GM23338 (cell line): ENCODE measurements at regions not wholly inside any gene's neighbourhood (a gene's known extent, or its start where the extent isn't known, plus 50 kb on each side); places are given as distances from the start of the nearest gene placed in this dataset.

Source experiments
- ATAC-seq: fragments of 200-7000 bp; cut with Tn5 transposase; 3 replicates; pipeline ENCODE4 v1.9.1; 2020
- DNase-seq: peaks from one replicate; pipeline ENCODE4 v3.0.0-alpha.2; 2015; ENCODE audit warnings: low spot score
- H2AFZ ChIP-seq: fragments of 200-600 bp; sonication (generic); 2 replicates; pipeline ENCODE4 v1.8.0; 2016; ENCODE audit warnings: antibody characterized with exemption, mild to moderate bottlenecking, moderate library complexity
- H3F3A ChIP-seq: fragments of 200-600 bp; sonication (generic); replicated peaks from 2 replicates; pipeline ENCODE4 v1.8.0; 2017; ENCODE audit warnings: antibody characterized with exemption, mixed run types, low read depth
- H3K27ac ChIP-seq: fragments of 200-600 bp; sonication (generic); 2 replicates; pipeline ENCODE4 v1.6.1; 2016; ENCODE audit warnings: low read depth
- H3K27me3 ChIP-seq: fragments of 200-600 bp; sonication (generic); 2 replicates; pipeline ENCODE4 v1.8.0; 2016; ENCODE audit warnings: mild to moderate bottlenecking, mixed run types, moderate library complexity; ENCODE audit not compliant: insufficient read depth
- H3K36me3 ChIP-seq: fragments of 200-600 bp; sonication (generic); 2 replicates; pipeline ENCODE4 v1.8.0; 2016; ENCODE audit warnings: mild to moderate bottlenecking; ENCODE audit not compliant: insufficient read depth
- H3K4me1 ChIP-seq: fragments of 200-600 bp; sonication (generic); 2 replicates; pipeline ENCODE4 v1.8.0; 2016; ENCODE audit warnings: mild to moderate bottlenecking, moderate library complexity; ENCODE audit not compliant: insufficient read depth
- H3K4me2 ChIP-seq: fragments of 200-600 bp; sonication (generic); 2 replicates; pipeline ENCODE4 v1.7.1; 2017; ENCODE audit warnings: mixed run types
- H3K4me3 ChIP-seq: fragments of 200-600 bp; sonication (generic); 2 replicates; pipeline ENCODE4 v1.6.1; 2016; ENCODE audit warnings: mixed run types
- H3K79me2 ChIP-seq: fragments of 200-600 bp; sonication (generic); replicated peaks from 2 replicates; pipeline ENCODE4 v1.8.0; 2017; ENCODE audit warnings: mild to moderate bottlenecking; ENCODE audit not compliant: insufficient read depth
- H3K9me2 ChIP-seq: fragments of 200-600 bp; sonication (generic); 2 replicates; pipeline ENCODE4 v1.8.0; 2017; ENCODE audit not compliant: insufficient read depth
- H4K20me1 ChIP-seq: fragments of 200-600 bp; sonication (generic); replicated peaks from 2 replicates; pipeline ENCODE4 v1.8.0; 2017; ENCODE audit warnings: mild to moderate bottlenecking; ENCODE audit not compliant: insufficient read depth
- H3K27ac Mint-ChIP-seq: 2 replicates; pipeline ENCODE4 v1.8.0; 2020; ENCODE audit warnings: inconsistent platforms, mild to moderate bottlenecking, moderate library complexity, mixed read lengths
- H3K27me3 Mint-ChIP-seq: 3 replicates; pipeline ENCODE4 v1.8.0; 2022; ENCODE audit warnings: low read depth, mild to moderate bottlenecking, moderate library complexity, mixed read lengths, inconsistent platforms; ENCODE audit not compliant: insufficient read depth, poor library complexity
- H3K36me3 Mint-ChIP-seq: 3 replicates; pipeline ENCODE4 v1.8.0; 2021; ENCODE audit warnings: low read depth, mild to moderate bottlenecking, inconsistent platforms, moderate library complexity, mixed read lengths
- H3K4me1 Mint-ChIP-seq: 3 replicates; pipeline ENCODE4 v1.8.0; 2020; ENCODE audit warnings: mild to moderate bottlenecking, inconsistent platforms, mixed read lengths
- H3K4me3 Mint-ChIP-seq: 3 replicates; pipeline ENCODE4 v1.8.0; 2021; ENCODE audit warnings: moderate library complexity, mild to moderate bottlenecking, inconsistent platforms, mixed read lengths
- H3K9me3 Mint-ChIP-seq: 3 replicates; pipeline ENCODE4 v1.8.0; 2020; ENCODE audit warnings: moderate library complexity, mild to moderate bottlenecking, inconsistent platforms, mixed read lengths
- EZH2 ChIP-seq: fragments of 200-600 bp; sonication (generic); IDR thresholded peaks from one replicate; pipeline ENCODE4 v1.8.0; 2017; ENCODE audit warnings: antibody characterized with exemption, mild to moderate bottlenecking, low read depth; ENCODE audit not compliant: unreplicated experiment
- EZH2phosphoT487 ChIP-seq: fragments of 200-600 bp; sonication (generic); IDR thresholded peaks from one replicate; pipeline ENCODE4 v1.8.1; 2018; ENCODE audit warnings: antibody characterized with exemption; ENCODE audit not compliant: unreplicated experiment
- JUNB ChIP-seq: IDR thresholded peaks from one replicate; pipeline ENCODE4 v1.6.1; 2016; ENCODE audit warnings: antibody characterized with exemption; ENCODE audit not compliant: unreplicated experiment
- NANOG ChIP-seq: IDR thresholded peaks from 2 replicates; pipeline ENCODE4 v1.6.1; 2016; ENCODE audit warnings: antibody characterized with exemption, borderline replicate concordance
- POLR2AphosphoS5 ChIP-seq: IDR thresholded peaks from 2 replicates; pipeline ENCODE4 v1.6.1; 2016; ENCODE audit warnings: antibody characterized with exemption, low read depth
- STAT1 ChIP-seq: IDR thresholded peaks from one replicate; pipeline ENCODE4 v1.6.1; 2016; ENCODE audit warnings: antibody characterized with exemption; ENCODE audit not compliant: unreplicated experiment
- ZNF331 ChIP-seq: fragments of 250-450 bp; sonication (Bioruptor Pico); IDR thresholded peaks from 2 replicates; pipeline ENCODE4 v1.5.0; 2020; ENCODE audit warnings: low read depth, mild to moderate bottlenecking, moderate library complexity
- ZNF462 ChIP-seq: fragments of 250-450 bp; sonication (Bioruptor Pico); IDR thresholded peaks from 2 replicates; pipeline ENCODE4 v1.5.0; 2020; ENCODE audit warnings: mild to moderate bottlenecking, moderate library complexity
- TF ChIP-seq, protein P1 (sequence below), 2 experiments: fragments of 200-600 bp in 1 of 2; sonication (generic) in 1 of 2; conservative IDR thresholded peaks; 2 replicates each; pipeline versions ENCODE4 v1.5.1 to v1.6.1; 2016 to 2017; ENCODE audit warnings: antibody characterized with exemption in 2 of 2, low read depth in 2 of 2, mild to moderate bottlenecking in 2 of 2, moderate library complexity in 1 of 2

- TF ChIP-seq ZNF462 (CRISPR knock-in tag) (no peak), NANOG (no peak)
Measured at GRCh38 chr3:90018779-90019178, 911.4 kb downstream of the EPHA3 start (continued).

DNA sequence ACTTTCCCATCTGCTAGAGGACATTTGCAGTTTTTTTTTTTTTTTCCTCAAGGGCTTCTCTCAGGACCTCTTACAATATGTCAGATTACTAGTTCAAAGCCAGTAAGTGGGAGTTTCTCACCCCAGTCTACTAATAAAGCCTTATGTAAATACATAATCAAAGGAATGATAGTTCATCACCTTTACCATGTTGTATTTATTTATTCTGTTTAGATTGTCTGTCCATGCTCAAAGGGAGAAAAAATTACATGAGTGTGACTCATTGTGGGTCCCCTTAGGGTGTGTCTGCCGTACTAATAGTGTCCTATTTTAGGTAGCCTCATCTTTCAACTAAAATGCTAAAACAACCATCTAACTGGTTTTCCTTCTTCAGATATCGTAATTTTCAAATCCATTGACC is 917.6 kb downstream of the EPHA3 start:
- Histone ChIP-seq H3K4me1 (no peaks in the 10 kb centered on the region), H3K4me2 (no peak overlapping the region), H3K36me3 (no peaks in the 10 kb centered on the region), H3K27ac (no peak overlapping the region), H2AFZ (no peak overlapping the region), H3F3A (no peaks in the 10 kb centered on the region), H3K79me2 (no peaks in the 10 kb centered on the region), H3K27me3 (no peaks in the 10 kb centered on the region), H4K20me1 (no peaks in the 10 kb centered on the region), H3K9me2 (no peaks in the 10 kb centered on the region; the same call in 1 of the 2 replicates), H3K4me3 (no peak overlapping the region)
- Mint-ChIP-seq H3K36me3 (no peaks in the 10 kb centered on the region), H3K27me3 (no peaks in the 10 kb centered on the region), H3K27ac (no peak overlapping the region), H3K4me3 (no peak overlapping the region), H3K4me1 (no peaks in the 10 kb centered on the region), H3K9me3 (no peaks in the 10 kb centered on the region)
- no peak for ATAC-seq
- DNase-seq: no peak
- TF ChIP-seq ZNF331 (no peak), JUNB (no peak), NANOG (no peak), EZH2phosphoT487 (no peak), POLR2AphosphoS5 (no peak), STAT1 (no peak), ZNF462 (CRISPR knock-in tag) (no peak), EZH2 (no peak)
- TF ChIP-seq, protein P1, sequence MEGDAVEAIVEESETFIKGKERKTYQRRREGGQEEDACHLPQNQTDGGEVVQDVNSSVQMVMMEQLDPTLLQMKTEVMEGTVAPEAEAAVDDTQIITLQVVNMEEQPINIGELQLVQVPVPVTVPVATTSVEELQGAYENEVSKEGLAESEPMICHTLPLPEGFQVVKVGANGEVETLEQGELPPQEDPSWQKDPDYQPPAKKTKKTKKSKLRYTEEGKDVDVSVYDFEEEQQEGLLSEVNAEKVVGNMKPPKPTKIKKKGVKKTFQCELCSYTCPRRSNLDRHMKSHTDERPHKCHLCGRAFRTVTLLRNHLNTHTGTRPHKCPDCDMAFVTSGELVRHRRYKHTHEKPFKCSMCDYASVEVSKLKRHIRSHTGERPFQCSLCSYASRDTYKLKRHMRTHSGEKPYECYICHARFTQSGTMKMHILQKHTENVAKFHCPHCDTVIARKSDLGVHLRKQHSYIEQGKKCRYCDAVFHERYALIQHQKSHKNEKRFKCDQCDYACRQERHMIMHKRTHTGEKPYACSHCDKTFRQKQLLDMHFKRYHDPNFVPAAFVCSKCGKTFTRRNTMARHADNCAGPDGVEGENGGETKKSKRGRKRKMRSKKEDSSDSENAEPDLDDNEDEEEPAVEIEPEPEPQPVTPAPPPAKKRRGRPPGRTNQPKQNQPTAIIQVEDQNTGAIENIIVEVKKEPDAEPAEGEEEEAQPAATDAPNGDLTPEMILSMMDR (conservative IDR thresholded peaks at IDR 0.05; ENCODE audit: low read depth in 2 of 2): no peak
